ENCODE measurements at regions not wholly inside any gene's neighbourhood (a gene's known extent, or its start where the extent isn't known, plus 50 kb on each side); places are given as distances from the start of the nearest gene placed in this dataset.

DNA sequence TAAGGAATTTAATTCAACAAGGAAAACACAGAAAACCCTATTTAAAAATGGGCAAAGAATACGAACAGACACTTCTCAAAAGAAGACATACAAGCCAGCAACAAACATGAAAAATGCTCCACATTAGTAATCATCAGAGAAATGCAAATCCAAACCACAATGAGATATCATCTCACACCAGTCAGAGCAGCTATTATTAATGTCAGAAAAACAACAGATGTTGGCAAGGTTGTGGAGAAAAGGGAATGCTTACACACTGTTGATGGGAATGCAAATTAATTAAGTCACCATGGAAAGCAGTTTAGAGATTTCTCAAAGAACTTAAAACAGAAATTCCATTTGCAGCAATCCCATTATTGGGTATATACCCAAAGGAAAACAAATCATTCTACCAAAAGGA lies 55.2 kb downstream of the GCC1 start:
- H3K36me3 Mint-ChIP-seq (ENCODE audit: low read depth) = no peaks in the 10 kb centered on the region
- H3K27me3 Mint-ChIP-seq = peaks cover 29% of the 10 kb centered on the region
- no peak overlapping the region for H3K27ac Mint-ChIP-seq
- peaks cover 8% of the 10 kb centered on the region for H3K9me3 Mint-ChIP-seq
- no peak overlapping the region for H3K4me3 Mint-ChIP-seq
- H3K4me1 Mint-ChIP-seq = no peaks in the 10 kb centered on the region
- ATAC-seq (replicated peaks) = no peak

DNA sequence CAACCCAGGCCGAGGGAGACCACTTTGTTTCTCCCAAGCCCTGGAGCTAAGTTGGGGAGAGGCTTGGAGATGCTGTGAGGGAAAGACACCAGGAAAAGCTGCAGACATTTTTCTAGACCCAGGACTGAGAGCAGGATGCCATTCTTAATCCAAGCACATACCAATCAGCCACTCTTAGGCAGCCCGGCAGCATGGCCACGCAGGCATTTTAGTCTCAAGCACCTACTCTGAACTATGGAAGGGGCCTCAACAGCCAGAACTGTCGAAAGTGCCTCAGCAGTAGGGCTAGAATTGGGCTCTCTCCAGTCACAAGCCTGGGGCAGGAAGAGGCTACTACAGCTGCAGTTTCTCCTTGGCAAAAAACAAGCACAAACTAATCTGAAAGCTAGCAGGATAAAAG lies 57.8 kb downstream of the GCC1 start:
- peaks cover 38% of the 10 kb centered on the region for H3K27me3 Mint-ChIP-seq
- peaks cover 8% of the 10 kb centered on the region for H3K9me3 Mint-ChIP-seq
- H3K4me3 Mint-ChIP-seq = no peak overlapping the region
- H3K4me1 Mint-ChIP-seq = no peaks in the 10 kb centered on the region
- no peaks in the 10 kb centered on the region for H3K36me3 Mint-ChIP-seq (ENCODE audit: low read depth)
- H3K27ac Mint-ChIP-seq = no peak overlapping the region
- ATAC-seq (replicated peaks) = no peak

DNA sequence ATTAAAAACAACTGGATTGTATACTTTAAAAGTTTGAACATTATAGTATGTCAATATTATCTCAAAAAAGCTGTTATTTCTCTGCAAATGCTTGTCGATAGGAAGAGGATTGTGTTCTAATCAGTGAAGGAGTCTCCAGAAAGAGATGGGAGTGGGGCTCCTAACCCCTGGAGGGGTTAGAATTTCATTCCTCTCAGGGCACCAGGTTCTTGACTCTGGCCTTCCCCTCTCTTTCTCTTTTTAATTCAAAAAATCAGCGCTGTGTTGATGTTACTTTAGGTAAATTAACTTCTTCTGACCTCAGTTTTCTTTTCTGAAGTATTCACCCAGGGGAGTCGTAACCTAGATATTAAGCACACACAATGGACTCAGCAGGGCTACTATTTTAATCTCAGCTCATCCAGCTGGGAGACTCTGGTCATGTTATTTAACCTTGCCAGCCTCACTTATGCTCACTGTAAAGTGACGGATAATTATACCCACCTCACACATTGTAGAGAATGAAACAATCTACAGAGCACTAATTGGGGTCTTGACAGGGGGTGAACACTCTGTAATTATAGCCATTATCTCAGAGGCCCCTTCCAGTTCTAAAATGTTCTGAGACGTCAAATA lies 59.4 kb downstream of the GCC1 start:
- no peak overlapping the region for H3K4me3 Mint-ChIP-seq
- peaks cover 5% of the 10 kb centered on the region for H3K9me3 Mint-ChIP-seq
- H3K36me3 Mint-ChIP-seq (ENCODE audit: low read depth) = no peaks in the 10 kb centered on the region
- peaks cover 43% of the 10 kb centered on the region for H3K27me3 Mint-ChIP-seq
- ATAC-seq (replicated peaks) = no peak
- H3K27ac Mint-ChIP-seq = no peak overlapping the region
- no peaks in the 10 kb centered on the region for H3K4me1 Mint-ChIP-seq

DNA sequence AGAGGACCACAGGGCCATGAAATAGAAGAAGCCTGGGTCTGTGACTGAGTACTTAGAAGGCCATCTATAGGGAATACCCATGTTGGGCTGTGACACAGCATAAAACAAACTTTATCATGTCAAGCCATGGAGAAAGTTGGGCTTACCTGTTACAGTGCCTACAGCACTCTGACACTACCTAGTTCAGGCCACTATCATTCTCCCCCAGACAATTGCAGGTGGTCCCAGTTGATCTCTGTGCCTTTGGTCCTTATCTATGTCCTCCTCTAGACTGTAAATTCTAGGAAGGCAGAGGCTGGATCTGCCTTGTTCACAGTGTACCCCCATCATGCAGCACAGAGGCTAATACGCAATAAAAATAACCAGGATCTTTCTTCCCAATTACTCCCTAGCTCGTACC lies 69.1 kb downstream of the GCC1 start:
- H3K27me3 Mint-ChIP-seq = peaks cover 24% of the 10 kb centered on the region

DNA sequence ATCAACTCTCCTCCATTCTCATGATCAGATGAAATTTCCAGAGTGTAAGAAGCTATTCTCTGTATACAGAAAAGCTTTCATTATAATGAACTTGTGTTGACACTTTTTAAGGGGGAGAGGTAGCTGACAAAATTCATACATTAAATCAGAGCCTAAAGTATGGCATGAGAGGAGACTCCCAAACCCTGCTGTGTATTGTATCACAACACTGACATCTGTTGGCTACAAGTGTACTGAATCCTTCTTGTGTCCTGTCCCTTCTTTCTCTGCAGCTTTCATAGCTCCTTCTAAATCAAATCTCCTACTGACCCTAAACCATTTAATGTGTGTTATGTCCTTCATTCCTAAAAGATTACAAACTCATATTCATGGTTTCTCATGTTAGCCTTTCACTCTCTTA lies 70.9 kb downstream of the GCC1 start:
- no peaks in the 10 kb centered on the region for H3K4me1 Mint-ChIP-seq
- no peak for ATAC-seq (replicated peaks)
- peaks cover 24% of the 10 kb centered on the region for H3K27me3 Mint-ChIP-seq
- no peaks in the 10 kb centered on the region for H3K9me3 Mint-ChIP-seq
- H3K27ac Mint-ChIP-seq = no peak overlapping the region
- no peaks in the 10 kb centered on the region for H3K36me3 Mint-ChIP-seq (ENCODE audit: low read depth)
- no peak overlapping the region for H3K4me3 Mint-ChIP-seq

More for the DNA sequence above, 69.1 kb downstream of the GCC1 start:
- Mint-ChIP-seq H3K27ac (no peak overlapping the region), H3K9me3 (no peaks in the 10 kb centered on the region), H3K36me3 (ENCODE audit: low read depth) (no peaks in the 10 kb centered on the region), H3K4me3 (no peak overlapping the region), H3K4me1 (no peaks in the 10 kb centered on the region)
- ATAC-seq (replicated peaks) = no peak

DNA sequence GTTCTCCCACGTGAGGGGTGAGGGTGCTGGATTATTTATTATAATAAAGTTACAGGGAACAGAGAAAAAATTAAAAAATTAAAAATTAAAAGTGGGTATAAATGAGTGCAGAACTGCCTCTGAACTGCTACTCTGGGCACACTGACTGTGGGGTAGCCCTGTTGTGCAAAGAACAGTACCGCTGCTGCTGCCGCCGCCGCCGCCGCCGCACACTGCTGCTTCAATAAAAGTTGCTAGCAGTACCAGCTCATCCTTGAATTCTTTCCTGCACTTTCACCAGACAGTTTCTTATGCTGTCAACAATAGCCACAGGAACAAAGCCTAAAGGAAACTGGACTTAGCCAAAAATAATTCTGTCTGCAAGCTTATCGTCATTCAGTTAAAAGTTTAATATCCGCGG lies 72.1 kb downstream of the GCC1 start:
- no peak overlapping the region for H3K4me3 Mint-ChIP-seq
- peaks cover 25% of the 10 kb centered on the region for H3K27me3 Mint-ChIP-seq
- H3K27ac Mint-ChIP-seq = no peak overlapping the region
- no peaks in the 10 kb centered on the region for H3K4me1 Mint-ChIP-seq
- H3K36me3 Mint-ChIP-seq (ENCODE audit: low read depth) = no peaks in the 10 kb centered on the region
- H3K9me3 Mint-ChIP-seq = no peaks in the 10 kb centered on the region
- no peak for ATAC-seq (replicated peaks)

DNA sequence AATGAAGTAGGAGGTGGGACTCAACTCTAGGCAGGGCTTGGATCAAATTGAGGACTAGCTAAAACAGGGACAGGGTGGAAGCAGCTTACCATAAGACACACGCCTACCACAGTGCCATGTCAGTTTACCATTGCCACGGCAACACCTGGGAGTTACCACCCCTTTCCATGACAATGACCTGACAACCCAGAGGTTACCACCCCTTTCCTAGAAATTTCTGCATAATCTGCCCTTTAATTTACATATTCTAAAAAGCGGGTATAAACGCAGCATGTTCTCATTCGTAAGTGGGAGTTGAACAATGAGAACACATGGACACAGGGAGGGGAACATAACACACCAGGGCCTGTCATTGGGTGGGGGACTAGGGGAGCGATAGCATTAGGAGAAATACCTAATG lies 72.7 kb downstream of the GCC1 start:
- Mint-ChIP-seq H3K27me3 (peaks cover 28% of the 10 kb centered on the region), H3K4me3 (no peak overlapping the region), H3K9me3 (no peaks in the 10 kb centered on the region), H3K36me3 (ENCODE audit: low read depth) (no peaks in the 10 kb centered on the region), H3K4me1 (no peaks in the 10 kb centered on the region), H3K27ac (no peak overlapping the region)
- ATAC-seq (replicated peaks) = no peak

DNA sequence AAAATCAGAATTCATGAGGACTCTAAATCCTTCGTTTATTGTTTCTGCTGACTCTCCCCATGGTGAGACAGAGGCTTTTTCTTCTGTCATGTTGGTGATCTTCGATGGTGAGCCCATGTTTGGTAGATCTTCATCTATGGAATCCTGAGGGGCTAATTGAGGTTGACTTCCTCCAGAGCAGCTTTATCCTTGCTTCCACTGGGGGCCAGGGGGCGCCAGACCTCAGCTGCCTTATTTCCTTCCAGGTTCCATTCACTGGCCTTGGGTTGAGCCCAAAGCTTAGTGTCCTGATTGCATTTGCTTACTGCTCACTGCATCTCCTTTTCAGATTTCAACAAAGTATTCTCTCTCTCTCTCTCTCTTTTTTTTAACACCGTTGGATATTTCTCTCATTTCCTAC lies 80.7 kb downstream of the GCC1 start:
- no peaks in the 10 kb centered on the region for H3K4me1 Mint-ChIP-seq
- H3K27me3 Mint-ChIP-seq = peaks cover 27% of the 10 kb centered on the region
- no peak overlapping the region for H3K4me3 Mint-ChIP-seq
- H3K9me3 Mint-ChIP-seq = no peaks in the 10 kb centered on the region
- no peak for ATAC-seq (replicated peaks)
- H3K27ac Mint-ChIP-seq = no peak overlapping the region
- H3K36me3 Mint-ChIP-seq (ENCODE audit: low read depth) = no peaks in the 10 kb centered on the region

DNA sequence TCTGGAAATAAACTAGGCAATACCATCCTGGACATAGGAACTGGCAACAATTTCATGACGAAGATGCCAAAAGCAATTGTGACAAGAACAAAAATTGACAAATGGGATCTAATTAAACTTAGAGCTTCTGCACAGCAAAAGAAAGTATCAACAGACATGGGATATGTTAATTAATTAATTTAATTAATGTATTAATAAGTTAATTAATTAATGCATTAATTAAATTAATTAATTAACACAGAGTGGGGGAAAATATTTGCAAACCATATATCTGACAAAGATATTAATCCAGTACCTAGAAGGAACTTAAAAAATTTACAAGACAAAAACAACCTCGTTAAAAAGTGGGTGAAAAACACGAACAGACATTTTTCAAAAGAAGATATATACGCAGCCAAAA lies 83.6 kb downstream of the GCC1 start:
- ATAC-seq (replicated peaks) = no peak
- no peaks in the 10 kb centered on the region for H3K9me3 Mint-ChIP-seq
- no peak overlapping the region for H3K27ac Mint-ChIP-seq
- H3K36me3 Mint-ChIP-seq (ENCODE audit: low read depth) = no peaks in the 10 kb centered on the region
- H3K4me1 Mint-ChIP-seq = no peaks in the 10 kb centered on the region
- H3K4me3 Mint-ChIP-seq = no peak overlapping the region
- peaks cover 21% of the 10 kb centered on the region for H3K27me3 Mint-ChIP-seq

DNA sequence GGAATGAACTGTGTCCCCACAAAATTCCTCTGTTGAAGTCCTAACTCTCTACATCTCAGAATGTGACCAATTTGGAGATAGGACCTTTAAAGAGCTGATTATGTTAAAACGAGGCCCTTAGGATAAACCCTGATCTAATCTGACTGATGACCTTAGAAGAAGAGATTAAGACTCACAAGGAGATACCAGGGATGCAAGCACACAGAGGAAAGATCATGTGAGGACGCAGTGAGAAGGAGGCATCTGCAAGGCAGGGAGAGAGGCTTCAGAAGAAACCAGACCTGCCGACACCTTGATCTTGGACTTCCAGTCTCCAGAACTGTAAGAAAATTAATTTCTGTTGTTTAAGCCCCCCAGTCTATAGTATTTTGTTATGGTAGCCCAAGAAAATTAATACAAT lies 94.9 kb upstream of the ZNF800 start:
- no peak for ATAC-seq (replicated peaks)
- no peaks in the 10 kb centered on the region for H3K9me3 Mint-ChIP-seq
- no peak overlapping the region for H3K4me3 Mint-ChIP-seq
- no peak overlapping the region for H3K27ac Mint-ChIP-seq
- no peaks in the 10 kb centered on the region for H3K4me1 Mint-ChIP-seq
- H3K27me3 Mint-ChIP-seq = peaks cover 16% of the 10 kb centered on the region
- no peaks in the 10 kb centered on the region for H3K36me3 Mint-ChIP-seq (ENCODE audit: low read depth)

DNA sequence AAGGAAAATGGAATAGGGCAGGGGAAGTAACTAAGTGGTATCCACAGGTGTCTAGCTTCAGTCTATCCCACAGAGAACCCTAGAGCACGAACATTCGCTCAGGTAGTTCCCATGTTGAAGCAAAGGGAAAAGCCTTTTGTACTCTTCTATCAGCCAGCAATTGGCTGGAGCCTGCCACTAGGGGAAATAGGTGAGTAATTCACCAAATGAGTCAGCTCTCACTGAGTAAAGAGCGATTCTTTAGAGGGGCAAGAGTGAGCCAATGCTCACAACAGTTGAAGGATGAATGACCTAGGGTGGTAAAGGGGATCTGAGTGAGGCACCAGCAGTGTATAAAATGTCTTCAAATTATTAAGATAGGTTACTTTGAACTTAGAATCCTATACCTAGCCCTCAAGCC lies 94.1 kb upstream of the ZNF800 start:
- Mint-ChIP-seq H3K4me3 (no peak overlapping the region), H3K9me3 (no peaks in the 10 kb centered on the region), H3K27ac (no peak overlapping the region), H3K4me1 (no peaks in the 10 kb centered on the region), H3K36me3 (ENCODE audit: low read depth) (no peaks in the 10 kb centered on the region), H3K27me3 (peaks cover 16% of the 10 kb centered on the region)
- ATAC-seq (replicated peaks) = peak; percentile 72

DNA sequence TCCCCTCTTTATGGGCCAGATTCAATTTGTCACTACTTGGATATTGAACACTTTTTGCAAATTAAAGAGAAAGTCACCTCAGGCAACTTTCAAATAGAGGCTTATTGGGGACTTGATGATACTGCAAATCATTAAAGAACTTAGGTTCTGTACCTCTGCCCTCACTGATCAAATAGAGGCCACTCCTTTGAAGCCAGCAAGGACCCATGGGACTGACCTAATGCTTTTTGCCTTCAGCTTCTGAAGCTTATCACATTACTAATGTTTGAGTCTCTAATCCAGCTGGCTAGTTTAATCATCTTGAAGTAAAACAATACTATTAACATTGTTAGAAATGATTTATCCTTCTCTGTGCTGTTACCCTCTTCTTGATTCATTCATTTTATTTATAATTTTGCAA lies 93.0 kb upstream of the ZNF800 start:
- no peaks in the 10 kb centered on the region for H3K4me1 Mint-ChIP-seq
- peaks cover 8% of the 10 kb centered on the region for H3K27me3 Mint-ChIP-seq
- peak overlapping the region; percentile 18 for H3K4me3 Mint-ChIP-seq
- no peak overlapping the region for H3K27ac Mint-ChIP-seq
- no peaks in the 10 kb centered on the region for H3K36me3 Mint-ChIP-seq (ENCODE audit: low read depth)
- no peak for ATAC-seq (replicated peaks)
- no peaks in the 10 kb centered on the region for H3K9me3 Mint-ChIP-seq

DNA sequence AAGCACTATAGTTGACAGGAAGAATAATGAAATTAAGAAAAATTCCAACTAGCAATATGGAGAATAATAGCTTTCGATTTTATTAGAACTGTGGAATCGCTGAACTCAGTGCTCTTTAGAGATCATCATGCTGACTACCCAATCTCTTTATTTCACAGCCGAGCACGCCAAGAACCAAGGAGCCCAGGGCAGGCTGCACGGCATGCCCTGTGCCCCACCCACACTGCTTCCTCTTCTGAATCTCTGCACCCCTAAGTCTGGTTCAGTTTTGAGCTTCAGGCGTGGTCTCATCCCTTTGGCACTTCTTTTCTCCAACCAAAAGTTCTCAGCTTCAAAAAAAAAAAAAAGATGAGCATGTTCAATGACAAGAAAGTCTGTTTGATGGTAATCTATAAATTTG lies 92.4 kb upstream of the ZNF800 start:
- H3K4me1 Mint-ChIP-seq = no peaks in the 10 kb centered on the region
- peak overlapping the region; percentile 18 for H3K4me3 Mint-ChIP-seq
- H3K27me3 Mint-ChIP-seq = peaks cover 8% of the 10 kb centered on the region
- H3K9me3 Mint-ChIP-seq = no peaks in the 10 kb centered on the region
- no peak for ATAC-seq (replicated peaks)
- no peak overlapping the region for H3K27ac Mint-ChIP-seq
- no peaks in the 10 kb centered on the region for H3K36me3 Mint-ChIP-seq (ENCODE audit: low read depth)

DNA sequence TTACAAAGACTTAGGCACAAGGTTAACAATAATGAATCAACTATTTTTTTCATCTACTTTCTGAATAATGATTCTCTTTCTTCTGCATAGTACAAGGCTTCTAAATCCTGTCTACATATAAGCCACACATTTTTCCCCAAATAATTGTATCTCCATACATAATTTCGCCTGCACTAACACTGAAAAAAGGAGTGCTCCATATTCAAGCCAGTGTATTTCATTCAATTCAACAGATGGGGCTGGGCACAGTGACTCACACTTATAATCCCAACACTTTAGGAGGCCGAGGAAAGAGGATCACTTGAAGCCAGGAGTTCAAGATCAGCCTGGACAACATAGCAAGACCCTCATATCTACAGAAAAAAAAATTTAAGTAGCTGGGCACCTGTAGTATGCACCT lies 86.0 kb upstream of the ZNF800 start:
- Mint-ChIP-seq H3K4me1 (no peaks in the 10 kb centered on the region), H3K27me3 (peaks cover 22% of the 10 kb centered on the region), H3K27ac (no peak overlapping the region), H3K4me3 (no peak overlapping the region), H3K36me3 (ENCODE audit: low read depth) (no peaks in the 10 kb centered on the region), H3K9me3 (no peaks in the 10 kb centered on the region)
- no peak for ATAC-seq (replicated peaks)

DNA sequence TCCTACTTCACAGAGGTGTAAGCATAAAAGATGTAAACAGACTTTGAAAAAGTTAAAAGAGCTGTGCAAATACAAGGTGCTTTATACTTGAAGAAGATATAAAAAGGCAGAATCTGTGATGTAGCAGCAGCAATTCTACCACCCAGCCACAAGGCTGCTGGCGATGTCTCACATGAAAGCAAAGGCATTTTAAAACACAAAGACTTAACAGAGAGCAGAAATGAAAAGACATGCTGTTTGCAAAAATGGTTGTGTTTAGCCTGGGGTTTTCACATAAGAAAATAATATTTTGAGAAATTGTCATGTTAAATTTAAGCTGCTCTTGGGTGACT lies 85.5 kb upstream of the ZNF800 start:
- H3K27me3 Mint-ChIP-seq = peaks cover 25% of the 10 kb centered on the region
- ATAC-seq (replicated peaks) = no peak
- H3K27ac Mint-ChIP-seq = no peak overlapping the region
- no peak overlapping the region for H3K4me3 Mint-ChIP-seq
- no peaks in the 10 kb centered on the region for H3K9me3 Mint-ChIP-seq
- no peaks in the 10 kb centered on the region for H3K36me3 Mint-ChIP-seq (ENCODE audit: low read depth)
- no peaks in the 10 kb centered on the region for H3K4me1 Mint-ChIP-seq

DNA sequence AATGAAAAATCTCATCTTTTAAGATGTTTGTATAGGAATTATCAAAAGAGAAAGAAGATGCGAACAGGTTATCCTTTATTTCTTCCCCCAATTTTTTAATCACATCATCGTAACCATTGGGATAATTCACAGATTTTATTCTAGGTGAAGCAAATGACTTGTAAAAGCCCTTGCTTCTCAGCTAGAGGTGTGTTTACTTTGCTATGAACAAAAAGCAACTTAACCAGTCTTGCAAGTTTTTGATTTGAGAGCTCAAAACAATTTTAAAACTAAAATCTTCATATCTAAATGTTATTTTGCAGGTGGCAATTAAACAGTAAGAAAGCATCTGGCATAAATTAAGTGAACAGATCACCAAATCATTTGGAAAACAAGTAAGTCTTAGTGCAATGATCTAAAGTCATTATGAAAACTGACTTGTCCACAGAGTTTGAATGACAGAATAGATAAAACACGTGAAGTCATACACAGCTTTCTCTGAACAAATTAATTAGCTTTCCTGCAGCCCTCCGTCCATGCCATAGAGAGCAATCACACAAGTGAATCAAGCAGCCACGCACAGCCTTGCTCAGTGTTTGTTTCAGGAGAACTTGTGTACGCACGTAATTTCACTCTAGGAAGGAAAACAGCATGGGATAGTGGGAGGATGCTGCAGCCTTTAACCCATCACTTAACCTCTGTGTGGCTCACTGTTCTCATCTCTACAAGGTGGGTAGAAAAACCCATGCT lies 85.0 kb upstream of the ZNF800 start:
- Mint-ChIP-seq H3K4me3 (no peak overlapping the region), H3K9me3 (no peaks in the 10 kb centered on the region), H3K36me3 (ENCODE audit: low read depth) (no peaks in the 10 kb centered on the region), H3K27me3 (peaks cover 26% of the 10 kb centered on the region), H3K4me1 (no peaks in the 10 kb centered on the region), H3K27ac (no peak overlapping the region)
- ATAC-seq (replicated peaks) = no peak
